ENCODE measurements at regions not wholly inside any gene's neighbourhood (a gene's known extent, or its start where the extent isn't known, plus 50 kb on each side); places are given as distances from the start of the nearest gene placed in this dataset.

DNA sequence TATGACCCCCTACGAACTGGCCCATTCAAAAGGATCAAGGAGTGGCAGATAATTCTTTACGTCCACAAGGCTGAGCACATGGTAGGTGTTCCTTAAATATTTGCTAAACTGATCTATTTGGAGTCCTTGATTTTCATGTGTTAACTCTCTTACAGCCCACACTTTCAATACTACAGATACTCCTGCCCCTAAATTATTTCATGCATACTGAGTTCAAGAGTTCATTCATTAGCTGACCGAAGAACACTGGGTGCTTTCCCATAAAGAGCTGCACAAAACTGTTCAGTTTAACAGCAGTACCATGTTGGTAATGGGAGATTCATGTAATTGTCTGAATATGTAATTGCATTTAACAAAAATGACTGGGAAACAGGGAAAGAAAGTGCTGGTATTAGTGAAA lies 170.5 kb upstream of the ADO start:
- DNase-seq, result no peak

- DNase-seq, result peak; percentile 44
Observed at GRCh38 chr10:62634576-62634975, 169.9 kb upstream of the ADO start.

DNA sequence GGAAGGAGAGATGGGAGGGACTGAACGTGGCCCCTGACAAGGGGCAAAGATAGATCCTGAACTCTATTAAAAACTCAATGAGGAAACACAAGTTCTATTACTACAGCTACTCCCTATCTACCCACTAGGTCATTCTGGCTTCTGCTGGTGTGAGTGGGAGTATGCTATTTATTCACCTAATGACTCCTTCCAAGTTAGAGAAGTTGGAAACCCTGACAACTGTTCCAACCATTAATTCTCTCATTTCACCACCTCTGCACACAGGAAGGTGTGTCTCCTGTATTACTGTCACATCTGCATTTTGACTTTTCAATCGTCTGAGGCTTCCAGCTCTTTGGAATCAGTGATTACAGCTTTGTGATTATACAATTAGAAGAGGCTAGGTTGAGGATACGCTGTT lies 169.4 kb upstream of the ADO start:
- DNase-seq, result no peak

GRCh38 chr10:62636825-62637248 lies 167.7 kb upstream of the ADO start:
- peak; percentile 24 for DNase-seq

GRCh38 chr10:62637249-62638061 lies 167.1 kb upstream of the ADO start:
- peak; percentile 65 for DNase-seq

- DNase-seq, result peak; percentile 86
Observed at GRCh38 chr10:62638062-62638477, 166.4 kb upstream of the ADO start.

DNA sequence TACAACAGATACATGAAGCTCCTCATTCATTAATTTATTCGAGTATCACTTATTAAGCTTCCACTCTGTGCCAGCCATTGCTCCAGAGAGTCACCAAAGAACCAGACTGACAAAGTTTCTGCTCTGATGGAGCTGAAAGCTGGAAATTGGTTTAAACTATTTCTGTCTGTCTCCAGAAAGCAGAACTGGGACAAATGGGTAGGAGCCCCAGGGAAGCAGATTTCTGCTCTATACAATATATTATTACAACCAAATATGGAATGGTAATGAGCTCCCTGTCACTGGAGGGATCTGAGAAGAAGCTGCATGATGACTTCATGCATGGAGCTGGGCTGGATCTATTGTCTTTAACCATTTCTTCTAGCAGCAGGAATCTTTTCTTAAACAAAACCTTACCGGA lies 165.4 kb upstream of the ADO start:
- DNase-seq, result peak; percentile 38

DNA sequence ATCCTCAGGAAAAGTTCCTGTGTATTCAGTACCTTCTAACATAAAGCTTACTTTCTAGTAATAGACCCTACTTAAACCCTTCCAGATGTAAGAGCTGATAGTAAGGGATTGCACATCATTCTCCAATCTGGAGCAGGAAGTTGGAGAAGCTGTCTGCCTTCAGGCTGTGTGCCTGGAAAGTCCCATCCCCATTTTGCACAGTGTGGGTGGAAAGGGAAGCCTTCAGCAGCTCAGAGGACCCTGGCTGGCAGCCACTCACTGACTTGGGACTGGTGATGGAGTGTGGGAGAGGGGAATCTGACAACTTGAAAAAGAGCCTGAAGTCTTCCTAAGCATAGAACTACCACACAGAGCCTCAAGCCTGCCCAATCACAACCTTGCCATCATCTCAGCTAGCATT lies 164.1 kb upstream of the ADO start:
- DNase-seq, result no peak

- DNase-seq, result peak; percentile 5
Observed at GRCh38 chr10:62643606-62644587, 160.6 kb upstream of the ADO start.

- DNase-seq, result peak; percentile 26
Observed at GRCh38 chr10:62647375-62648092, 157.0 kb upstream of the ADO start.

GRCh38 chr10:62648921-62649320 lies 155.6 kb upstream of the ADO start:
- DNase-seq, result peak; percentile 71

DNA sequence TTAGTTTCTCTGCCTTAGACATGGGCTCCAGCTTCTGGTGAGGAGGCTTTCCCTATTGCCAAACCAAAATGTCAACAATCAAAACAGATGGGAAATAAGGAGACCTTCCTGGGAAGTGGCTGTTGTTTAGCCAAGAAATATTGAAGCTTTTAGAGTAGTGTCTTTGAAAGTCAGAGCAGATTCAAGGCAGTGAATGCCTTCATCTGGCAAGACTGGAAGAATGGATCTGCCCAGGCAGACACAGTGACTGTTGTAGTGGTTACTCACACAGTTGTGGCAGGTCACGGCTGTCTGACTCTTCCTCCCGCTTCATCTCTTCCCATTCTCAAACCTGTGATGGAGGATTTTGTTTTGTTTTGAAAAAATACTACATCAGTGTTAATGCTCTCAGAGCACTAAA lies 154.1 kb upstream of the ADO start:
- no peak for DNase-seq

DNA sequence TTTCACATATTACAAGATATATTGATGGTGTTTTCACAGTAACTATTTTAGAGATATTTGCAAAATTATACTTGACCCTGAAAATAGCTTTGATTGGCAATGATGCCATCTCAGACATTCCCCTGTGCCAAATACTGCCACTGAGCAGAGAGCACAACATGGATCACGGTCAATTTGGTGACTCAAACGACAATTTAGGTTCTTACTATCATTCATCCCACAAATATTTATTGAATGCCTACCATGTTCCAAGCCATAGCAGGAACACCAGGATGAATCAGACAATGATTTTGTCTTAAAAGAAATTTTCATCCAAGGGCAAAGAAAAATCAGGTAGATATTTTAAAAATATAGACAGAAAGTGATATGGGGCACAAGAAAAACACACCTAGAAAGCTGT lies 153.2 kb upstream of the ADO start:
- no peak for DNase-seq

DNA sequence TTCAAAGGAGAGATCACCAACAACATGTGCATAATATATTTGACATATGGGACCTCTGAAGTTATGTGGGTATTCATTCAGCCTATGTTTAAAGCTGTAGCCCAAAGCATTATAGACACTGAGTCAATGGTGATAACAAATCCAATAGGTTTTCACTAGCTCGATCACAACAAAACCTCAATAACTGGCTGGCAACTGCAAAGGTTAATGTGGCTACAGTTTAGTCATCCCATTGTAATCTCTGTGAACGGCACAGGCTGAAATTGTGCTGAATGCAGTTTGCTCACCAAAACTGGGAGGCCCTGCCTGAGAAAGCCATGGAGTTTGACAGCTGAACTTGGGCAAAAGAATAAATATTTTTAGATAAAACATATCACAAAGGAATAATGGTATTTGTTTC lies 152.4 kb upstream of the ADO start:
- peak; percentile 10 for DNase-seq

GRCh38 chr10:62652564-62652963 lies 152.0 kb upstream of the ADO start:
- no peak for DNase-seq

DNA sequence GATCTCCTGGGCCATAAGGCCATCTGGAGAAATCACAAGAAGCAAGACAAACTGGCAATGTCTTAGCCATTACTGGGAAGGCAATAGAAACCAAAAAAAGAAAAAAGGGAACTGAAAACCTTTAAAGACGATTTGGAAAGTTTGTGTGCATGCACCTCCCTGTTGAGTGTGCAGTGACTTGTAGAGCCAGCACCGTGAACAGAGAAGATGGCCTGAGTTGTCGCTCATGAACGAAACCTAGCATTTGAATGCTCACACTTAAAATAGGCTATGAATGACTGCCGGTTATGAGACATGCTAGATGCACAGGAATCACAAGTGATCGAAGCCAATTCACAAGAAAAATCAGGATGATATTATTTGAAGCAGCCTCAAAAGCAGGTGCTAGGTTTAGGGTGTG lies 151.3 kb upstream of the ADO start:
- DNase-seq, result peak; percentile 96

DNA sequence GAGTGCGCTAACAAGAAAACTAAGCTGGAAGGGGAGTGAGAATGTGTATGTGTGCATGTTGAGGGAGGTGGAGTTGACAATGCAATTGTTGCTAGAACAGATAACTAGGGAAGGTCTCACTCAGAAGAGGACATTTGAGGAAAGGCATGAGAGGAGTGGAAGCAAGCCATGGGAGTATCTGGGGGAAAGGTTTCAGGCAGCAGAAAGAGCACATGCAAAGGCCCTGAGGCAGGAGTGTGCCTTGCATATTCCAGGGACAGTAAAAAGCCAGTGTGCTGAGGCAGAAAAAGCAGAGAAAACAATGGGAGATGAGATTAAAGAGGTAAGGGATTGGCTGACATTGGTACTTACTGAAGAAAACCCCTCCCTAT lies 149.6 kb upstream of the ADO start:
- no peak for DNase-seq

DNA sequence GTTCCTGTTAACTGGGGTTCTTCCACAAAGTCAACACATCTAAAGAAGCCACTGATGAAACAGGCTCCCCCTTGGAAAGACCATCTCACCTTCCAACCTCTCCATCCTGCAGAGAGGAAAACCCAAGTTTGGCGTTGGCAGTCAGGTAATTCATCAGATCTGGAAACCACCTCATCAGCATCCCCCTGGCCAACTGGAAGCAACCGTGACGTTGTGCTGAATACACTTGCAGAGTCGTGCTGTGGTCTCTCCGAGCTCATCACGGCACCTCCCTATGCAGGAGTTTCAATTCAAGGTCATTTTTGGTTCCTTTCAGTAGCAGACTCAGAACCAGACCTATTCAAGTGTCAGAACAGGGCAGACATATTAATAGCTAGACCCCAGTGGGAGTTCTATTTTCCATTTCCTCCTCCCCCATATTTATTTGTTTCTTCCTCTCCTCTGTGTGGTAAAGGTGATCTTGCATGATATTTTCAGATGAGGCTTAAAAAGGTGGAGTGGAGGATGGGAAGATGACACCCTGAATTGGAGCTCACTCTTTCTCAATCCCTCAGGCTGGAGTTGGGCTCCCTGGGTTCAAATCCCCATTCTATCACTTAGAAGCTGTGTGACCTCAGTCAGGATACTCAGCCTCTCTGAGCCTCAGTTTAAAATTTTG lies 149.1 kb upstream of the ADO start:
- no peak for DNase-seq

GRCh38 chr10:62657244-62657835 lies 147.2 kb upstream of the ADO start:
- no peak for DNase-seq

- DNase-seq, result no peak
Observed at GRCh38 chr10:62658516-62658915, 146.0 kb upstream of the ADO start.

- no peak for DNase-seq
Observed at GRCh38 chr10:62661143-62661542, 143.4 kb upstream of the ADO start.

DNA sequence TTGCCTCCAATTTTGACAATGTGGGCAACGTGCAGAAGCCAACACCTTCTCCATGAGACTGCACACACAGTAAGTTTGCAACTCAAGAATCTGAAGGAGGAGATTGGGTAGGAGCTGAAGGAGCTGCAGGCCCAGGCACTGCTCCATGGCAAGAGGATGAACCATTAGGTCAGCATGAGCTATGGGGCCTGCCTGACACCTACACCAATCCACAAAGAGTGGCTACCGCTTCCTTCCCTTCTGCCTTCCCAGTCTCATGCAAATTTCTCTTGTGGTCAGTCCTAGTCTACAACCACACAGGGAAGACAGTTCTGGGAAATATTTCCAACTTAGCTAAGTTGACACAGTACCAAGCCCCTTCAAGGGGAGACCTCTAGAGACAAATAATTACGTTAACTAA lies 142.0 kb upstream of the ADO start:
- DNase-seq, result no peak
